Upper lobe of left lung (tissue), 4 donors: ENCODE measurements at regions not wholly inside any gene's neighbourhood (a gene's known extent, or its start where the extent isn't known, plus 50 kb on each side); places are given as distances from the start of the nearest gene placed in this dataset.

Experiments used
- CTCF ChIP-seq, 6 experiments: fragments of 450-650 bp in 4 of 6; fragments of 200-600 bp in 2 of 6; sonication (generic) in 2 of 6; IDR thresholded peaks; one replicate each; pipeline ENCODE4 v1.5.1; 2016 to 2019; ENCODE audit warnings: antibody characterized with exemption in 6 of 6
- POLR2A ChIP-seq, 4 donors: fragments of 450-650 bp; IDR thresholded peaks; one replicate each; pipeline ENCODE4 v1.5.1; 2016 to 2017; ENCODE audit warnings: antibody characterized with exemption in 4 of 4, mild to moderate bottlenecking in 2 of 4

DNA sequence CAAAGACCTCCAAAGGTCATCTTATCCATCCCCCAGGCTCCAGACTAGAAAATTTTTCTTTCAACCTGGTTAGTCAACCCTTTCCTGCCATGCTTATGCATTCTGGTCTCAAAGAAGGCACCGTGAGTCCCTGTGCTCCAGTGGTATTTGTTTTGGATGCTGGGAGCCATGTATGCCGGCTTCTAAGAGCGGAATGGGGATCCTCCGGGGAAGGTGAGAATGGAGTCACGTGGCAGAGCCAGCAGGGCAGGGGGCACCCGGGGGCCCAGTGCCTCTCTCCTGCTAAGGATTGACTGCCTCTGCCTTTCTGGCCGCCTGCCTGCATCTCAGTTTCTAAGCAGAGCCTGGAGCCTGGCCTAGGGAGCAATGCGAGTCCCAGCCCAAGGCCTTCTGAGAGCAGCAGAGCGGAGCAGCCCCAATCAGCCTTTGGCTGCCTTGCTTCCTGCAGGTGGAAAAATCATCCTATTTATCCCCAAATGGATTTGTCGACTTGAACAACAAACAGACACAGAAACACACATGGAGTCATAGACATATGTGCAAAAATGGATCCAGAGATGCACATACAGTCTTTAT lies 141.0 kb downstream of the PJA1 start:
- no peak for TF ChIP-seq CTCF (IDR thresholded peaks at IDR 0.05)
- TF ChIP-seq POLR2A (IDR thresholded peaks at IDR 0.05): no peak
